OCI-LY7 (cell line): ENCODE measurements at regions not wholly inside any gene's neighbourhood (a gene's known extent, or its start where the extent isn't known, plus 50 kb on each side); places are given as distances from the start of the nearest gene placed in this dataset.

Source experiments
- BruUV-seq: library from RNA; stranded (reverse); fragments of 400-500 nt; replicated peaks from 2 replicates; lab custom pipeline; 2021; lab: Mats Ljungman, UMichigan
- CTCF ChIA-PET: fragments of 300-600 bp; sonication (Branson Sonifier 250); formaldehyde crosslinking; loops from one replicate; lab custom pipeline; 2022; ENCODE audit warnings: antibody characterized with exemption; ENCODE audit not compliant: unreplicated experiment; lab: Charles Lee
- POLR2A ChIA-PET: fragments of 300-600 bp; sonication (Branson Sonifier 250); formaldehyde crosslinking; loops from one replicate; lab custom pipeline; 2022; ENCODE audit warnings: antibody characterized with exemption; lab: Charles Lee
- DNase-seq: peaks from one replicate; pipeline ENCODE4 v3.0.0-alpha.2; 2015; ENCODE audit warnings: low spot score
- H2AFZ ChIP-seq: fragments of 200-600 bp; sonication (generic), shearing (Covaris generic); 2 replicates; pipeline ENCODE4 v1.6.1; 2014; ENCODE audit warnings: mild to moderate bottlenecking, antibody characterized with exemption, low read length, moderate library complexity
- H3K27ac ChIP-seq: fragments of 200-600 bp; sonication (generic); 2 replicates; pipeline ENCODE4 v1.5.1; 2014; ENCODE audit warnings: mixed run types, low read depth, mild to moderate bottlenecking, moderate library complexity, low read length, inconsistent platforms; ENCODE audit not compliant: poor library complexity, severe bottlenecking
- H3K36me3 ChIP-seq: fragments of 200-600 bp; sonication (generic); 2 replicates; pipeline ENCODE4 v1.6.1; 2014; ENCODE audit warnings: mild to moderate bottlenecking, antibody characterized with exemption, low read length, moderate library complexity, mixed read lengths; ENCODE audit not compliant: insufficient read depth
- H3K4me1 ChIP-seq: fragments of 200-600 bp; sonication (generic); 2 replicates; pipeline ENCODE4 v1.5.1; 2014; ENCODE audit warnings: mild to moderate bottlenecking, low read length; ENCODE audit not compliant: insufficient read depth, poor library complexity, severe bottlenecking
- H3K4me2 ChIP-seq: fragments of 200-600 bp; sonication (generic); 2 replicates; pipeline ENCODE4 v1.6.1; 2014; ENCODE audit warnings: mild to moderate bottlenecking, low read length
- H3K4me3 ChIP-seq: fragments of 200-600 bp; sonication (generic); 2 replicates; pipeline ENCODE4 v1.5.1; 2014; ENCODE audit warnings: mild to moderate bottlenecking, low read depth, low read length; ENCODE audit not compliant: poor library complexity, severe bottlenecking
- H3K79me2 ChIP-seq: fragments of 200-600 bp; sonication (generic); 2 replicates; pipeline ENCODE4 v1.6.1; 2016; ENCODE audit warnings: low read depth, mild to moderate bottlenecking, low read length, moderate library complexity, mixed read lengths; ENCODE audit not compliant: insufficient read depth
- H3K9me2 ChIP-seq: fragments of 200-600 bp; sonication (generic); 2 replicates; pipeline ENCODE4 v1.6.1; 2016; ENCODE audit warnings: mild to moderate bottlenecking, low read length, mixed read lengths; ENCODE audit not compliant: insufficient read depth
- H3K9me3 ChIP-seq: fragments of 200-600 bp; sonication (generic); 2 replicates; pipeline ENCODE4 v1.6.1; 2014; ENCODE audit warnings: mild to moderate bottlenecking, mixed run types, low read length, mixed read lengths
- H4K20me1 ChIP-seq: fragments of 200-600 bp; sonication (generic); 2 replicates; pipeline ENCODE4 v1.6.1; 2014; ENCODE audit warnings: mild to moderate bottlenecking, antibody characterized with exemption, low read length, moderate library complexity, mixed read lengths; ENCODE audit not compliant: insufficient read depth
- CTCF ChIP-seq: fragments of 200-600 bp; sonication (generic); conservative IDR thresholded peaks from 2 replicates; pipeline ENCODE4 v1.5.1; 2014; ENCODE audit warnings: mild to moderate bottlenecking, antibody characterized with exemption, low read length, moderate library complexity, mixed read lengths
- EZH2phosphoT487 ChIP-seq: fragments of 200-600 bp; sonication (generic); IDR thresholded peaks from 2 replicates; pipeline ENCODE4 v1.6.1; 2018; ENCODE audit warnings: low read depth, borderline replicate concordance, mild to moderate bottlenecking, mixed run types, antibody characterized with exemption, low read length, moderate library complexity, mixed read lengths
- intact Hi-C: fragments of 100-400 bp; cut with micrococcal nuclease; formaldehyde crosslinking; loops from one replicate; pipeline ENCODE4 v1.10.0; 2022; ENCODE audit not compliant: unreplicated experiment

- Histone ChIP-seq H3K4me2 (no peak overlapping the region), H3K27ac (no peak overlapping the region), H3K9me3 (no peaks in the 10 kb centered on the region), H4K20me1 (no peaks in the 10 kb centered on the region), H3K4me3 (no peak overlapping the region), H3K36me3 (no peaks in the 10 kb centered on the region), H3K79me2 (no peaks in the 10 kb centered on the region), H2AFZ (no peak overlapping the region), H3K9me2 (no peaks in the 10 kb centered on the region), H3K4me1 (no peaks in the 10 kb centered on the region)
- BruUV-seq = no TSS peak
- ChIA-PET CTCF (no interaction called here), POLR2A (no interaction called here)
- TF ChIP-seq EZH2phosphoT487 = no peak
- TF ChIP-seq CTCF = no peak
- DNase-seq = no peak
- intact Hi-C loops = no loop called here
These were observed 254.3 kb upstream of the LRRC3B start for GRCh38 chr3:26368312-26368711.

- H3K27ac ChIP-seq = no peak overlapping the region
- intact Hi-C loops = no loop called here
- H2AFZ ChIP-seq = no peak overlapping the region
- TF ChIP-seq EZH2phosphoT487 (no peak), CTCF (no peak)
- no peaks in the 10 kb centered on the region for H3K9me2 ChIP-seq
- H4K20me1 ChIP-seq = no peaks in the 10 kb centered on the region
- H3K4me3 ChIP-seq = no peak overlapping the region
- no TSS peak for BruUV-seq
- ChIA-PET POLR2A (interaction anchor here (0.6 kb wide), 1 partner anchor 65 kb away, joined by 3 read pairs; no protein-coding TSS in a partner anchor), CTCF (no interaction called here)
- H3K4me2 ChIP-seq = no peak overlapping the region
- no peaks in the 10 kb centered on the region for H3K4me1 ChIP-seq
- H3K36me3 ChIP-seq = no peaks in the 10 kb centered on the region
- no peaks in the 10 kb centered on the region for H3K9me3 ChIP-seq
- DNase-seq = no peak
- H3K79me2 ChIP-seq = no peaks in the 10 kb centered on the region
These were observed 253.4 kb upstream of the LRRC3B start for GRCh38 chr3:26369133-26369532.

- H4K20me1 ChIP-seq = no peaks in the 10 kb centered on the region
- CTCF ChIA-PET = no interaction called here
- POLR2A ChIA-PET = interaction anchor here (0.7 kb wide), 1 partner anchor 860 kb away, joined by 3 read pairs; no protein-coding TSS in a partner anchor
- no peak overlapping the region for H3K27ac ChIP-seq
- no peak overlapping the region for H3K4me2 ChIP-seq
- H3K9me3 ChIP-seq = no peaks in the 10 kb centered on the region
- no peak for TF ChIP-seq EZH2phosphoT487
- no peak for TF ChIP-seq CTCF
- no peak overlapping the region for H2AFZ ChIP-seq
- H3K4me1 ChIP-seq = no peaks in the 10 kb centered on the region
- H3K36me3 ChIP-seq = no peaks in the 10 kb centered on the region
- DNase-seq = no peak
- H3K9me2 ChIP-seq = no peaks in the 10 kb centered on the region
- no peak overlapping the region for H3K4me3 ChIP-seq
- no TSS peak for BruUV-seq
- intact Hi-C loops = no loop called here
- H3K79me2 ChIP-seq = no peaks in the 10 kb centered on the region
These were observed 246.6 kb upstream of the LRRC3B start for GRCh38 chr3:26375843-26376530.
